ENCODE measurements at regions not wholly inside any gene's neighbourhood (a gene's known extent, or its start where the extent isn't known, plus 50 kb on each side); places are given as distances from the start of the nearest gene placed in this dataset.

DNA sequence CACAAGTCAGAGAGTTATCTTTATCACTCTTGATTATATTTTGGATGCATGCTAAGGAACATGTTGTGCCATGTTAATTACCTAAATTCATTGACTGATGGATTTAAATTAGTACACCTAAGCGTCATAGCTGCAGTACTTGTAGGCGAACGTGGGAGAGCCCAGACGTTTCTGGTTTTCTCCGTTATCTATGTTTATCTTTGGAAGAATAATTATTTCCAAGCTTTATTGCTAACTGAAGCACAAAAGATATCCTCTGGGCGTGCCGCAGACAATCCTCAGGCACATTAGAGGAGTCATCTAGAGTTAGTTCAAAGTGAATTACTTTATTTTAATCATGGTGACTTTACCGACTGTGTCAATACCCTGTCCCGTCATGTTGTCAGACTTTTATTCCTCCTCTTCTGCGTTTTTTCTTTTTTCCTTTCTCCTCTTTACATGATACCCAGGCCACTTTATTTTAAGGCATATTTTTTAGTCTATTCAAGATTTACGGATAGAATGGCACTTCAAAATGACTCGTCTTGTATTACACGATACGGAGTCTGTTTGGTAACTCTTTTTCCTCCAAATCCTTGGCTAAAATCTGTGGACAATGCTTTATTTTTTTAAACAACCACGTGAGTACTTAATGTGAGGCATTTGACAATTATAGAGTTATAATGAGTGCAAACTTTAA lies 632.0 kb upstream of the TENM3 start:
- TF ChIP-seq CTCF (IDR thresholded peaks at IDR 0.05; ENCODE audit: insufficient read depth, low read depth, low read length) (no peak), EZH2 (IDR thresholded peaks at IDR 0.05; ENCODE audit: insufficient read depth, low read length) (no peak)
